Panc1 (cell line): ENCODE measurements at regions not wholly inside any gene's neighbourhood (a gene's known extent, or its start where the extent isn't known, plus 50 kb on each side); places are given as distances from the start of the nearest gene placed in this dataset.

Experiments
- ATAC-seq: fragments of 200-7000 bp; cut with Tn5 transposase; 2 replicates; pipeline ENCODE4 v1.9.1; 2020; ENCODE audit warnings: mild to moderate bottlenecking, moderate library complexity
- BruUV-seq: library from RNA; stranded (reverse); fragments of 400-500 nt; replicated peaks from 2 replicates; lab custom pipeline; 2021; lab: Mats Ljungman, UMichigan
- CTCF ChIA-PET: fragments of 300-600 bp; sonication (Branson Sonifier 250); formaldehyde crosslinking; loops from one replicate; lab custom pipeline; 2022; ENCODE audit warnings: antibody characterized with exemption; lab: Charles Lee
- POLR2A ChIA-PET: fragments of 300-600 bp; sonication (Branson Sonifier 250); formaldehyde crosslinking; loops from one replicate; lab custom pipeline; 2022; ENCODE audit warnings: antibody characterized with exemption; lab: Charles Lee
- DNase-seq: peaks from one replicate; pipeline ENCODE4 v3.0.0-alpha.2; 2010; ENCODE audit warnings: low read depth, low spot score
- H3K27ac ChIP-seq: 2 replicates; pipeline ENCODE4 v1.5.1; 2011; ENCODE audit warnings: mild to moderate bottlenecking, low read length, inconsistent platforms
- H3K27me3 ChIP-seq: fragments of 200-500 bp; sonication (Bioruptor generic); 2 replicates; pipeline ENCODE4 v1.6.0; 2014; ENCODE audit warnings: low read length, inconsistent platforms; ENCODE audit not compliant: control insufficient read depth, insufficient read depth
- H3K36me3 ChIP-seq: fragments of 200-500 bp; sonication (Bioruptor generic); 2 replicates; pipeline ENCODE4 v1.5.1; 2014; ENCODE audit warnings: inconsistent platforms, mild to moderate bottlenecking, low read length, moderate library complexity; ENCODE audit not compliant: control insufficient read depth, insufficient read depth
- H3K4me1 ChIP-seq: 2 replicates; pipeline ENCODE4 v1.5.1; 2011; ENCODE audit warnings: inconsistent platforms, mild to moderate bottlenecking, low read length, moderate library complexity; ENCODE audit not compliant: control insufficient read depth, insufficient read depth
- H3K4me3 ChIP-seq, 2 experiments: 2 replicates each; pipeline ENCODE4 v1.5.1; 2011 to 2012; ENCODE audit warnings: low read depth in 2 of 2, low read length in 2 of 2, mild to moderate bottlenecking in 2 of 2, inconsistent platforms in 1 of 2, moderate library complexity in 1 of 2
- H3K9me3 ChIP-seq: fragments of 200-500 bp; sonication (Bioruptor generic); 2 replicates; pipeline ENCODE4 v1.5.1; 2014; ENCODE audit warnings: low read depth, mild to moderate bottlenecking, inconsistent platforms, low read length, moderate library complexity; ENCODE audit not compliant: control insufficient read depth, insufficient read depth
- POLR2AphosphoS5 ChIP-seq: IDR thresholded peaks from 2 replicates; pipeline ENCODE4 v1.6.1; 2012; ENCODE audit warnings: mild to moderate bottlenecking, low read depth, low read length, moderate library complexity
- SIN3A ChIP-seq: IDR thresholded peaks from 2 replicates; pipeline ENCODE4 v1.6.1; 2012; ENCODE audit warnings: low read depth, mild to moderate bottlenecking, low read length, moderate library complexity, borderline replicate concordance; ENCODE audit not compliant: insufficient read depth
- TCF7L2 ChIP-seq: IDR thresholded peaks from 2 replicates; pipeline ENCODE4 v1.6.1; 2011; ENCODE audit warnings: mild to moderate bottlenecking, low read depth, low read length, inconsistent platforms
- in situ Hi-C: cut with HindIII; loops from 2 replicates; pipeline ENCODE4 v1.10.0; 2016; ENCODE audit warnings: low sequenced_read_pairs, low pct_unique_long_range_greater_than_20kb
- intact Hi-C: fragments of 100-400 bp; cut with micrococcal nuclease; formaldehyde crosslinking; loops from one replicate; pipeline ENCODE4 v1.10.0; 2022; ENCODE audit not compliant: unreplicated experiment
- TF ChIP-seq, protein P1 (sequence below), 2 experiments: IDR thresholded peaks; 2 replicates each; pipeline ENCODE4 v1.6.1; 2011 to 2012; ENCODE audit warnings: low read depth in 2 of 2, control low read depth in 1 of 2, low read length in 1 of 2, mild to moderate bottlenecking in 1 of 2, moderate library complexity in 1 of 2; ENCODE audit not compliant: insufficient read depth in 1 of 2
- TF ChIP-seq, protein P2 (sequence below): fragments of 450-650 bp; IDR thresholded peaks from 2 replicates; pipeline ENCODE4 v1.5.1; 2017; ENCODE audit warnings: mild to moderate bottlenecking

DNA sequence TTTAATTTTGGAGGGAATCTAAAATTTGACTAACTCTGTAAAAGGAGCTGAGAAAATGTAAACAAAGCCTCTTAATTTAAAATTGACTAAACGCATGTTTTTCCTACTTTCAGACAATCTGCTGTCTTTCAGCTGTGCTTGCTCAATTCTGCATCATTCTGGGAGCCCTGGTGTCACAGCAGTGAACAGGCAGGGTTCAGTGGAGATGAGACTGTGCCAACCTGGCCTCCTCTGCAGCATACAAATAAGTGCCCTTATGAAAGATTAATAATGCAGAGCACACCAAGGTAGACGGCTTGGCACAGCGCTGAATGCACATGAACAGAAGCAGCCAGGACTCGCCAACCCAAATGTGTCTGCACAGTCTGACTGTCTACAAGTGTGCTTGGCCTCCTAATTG lies 222.0 kb upstream of the CHAC2 start:
- ChIA-PET POLR2A (no interaction called here), CTCF (no interaction called here)
- DNase-seq (no peak), ATAC-seq (no peak)
- H3K36me3 ChIP-seq, result no peaks in the 10 kb centered on the region
- H3K4me3 ChIP-seq, result no peak overlapping the region
- no peak for TF ChIP-seq POLR2AphosphoS5
- no peaks in the 10 kb centered on the region for H3K9me3 ChIP-seq
- in situ Hi-C loops (no loop called here), intact Hi-C loops (no loop called here)
- H3K4me1 ChIP-seq, result no peaks in the 10 kb centered on the region
- BruUV-seq, result no TSS peak
- no peak overlapping the region for H3K27ac ChIP-seq
- H3K27me3 ChIP-seq, result no peaks in the 10 kb centered on the region

DNA sequence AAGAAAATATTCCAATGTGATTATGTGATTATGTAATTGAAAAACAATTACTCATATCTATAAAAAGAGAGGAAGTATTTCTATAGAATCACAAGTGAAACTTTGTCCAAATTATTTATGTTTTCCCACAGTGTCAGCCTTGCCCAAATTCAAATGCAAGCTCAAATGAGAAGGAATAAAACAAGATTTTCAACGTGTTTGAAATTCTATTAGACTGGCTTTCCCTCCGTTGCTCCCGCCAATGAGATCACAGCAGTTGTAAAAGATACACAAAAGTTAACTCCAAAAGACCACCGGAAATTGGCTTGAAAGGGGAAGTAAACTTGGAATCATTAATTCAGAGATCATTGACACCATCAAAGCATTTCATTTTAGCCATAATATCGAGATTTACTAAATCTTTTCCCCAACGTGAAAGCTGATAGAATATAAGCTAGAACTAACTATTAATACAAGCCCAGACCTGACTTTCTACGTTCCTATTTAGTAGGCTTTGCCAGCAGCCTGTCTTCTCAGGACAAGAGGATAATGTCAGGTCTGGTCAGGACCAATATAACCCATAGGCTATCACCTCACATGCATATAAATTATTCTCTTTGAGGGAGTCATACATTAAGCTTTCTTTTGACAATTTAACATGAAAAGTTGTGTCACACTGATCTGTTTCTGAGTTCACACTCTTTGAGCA lies 222.6 kb upstream of the CHAC2 start:
- CTCF ChIA-PET, result no interaction called here
- H3K36me3 ChIP-seq, result no peaks in the 10 kb centered on the region
- POLR2A ChIA-PET, result no interaction called here
- DNase-seq, result no peak
- no peak for TF ChIP-seq SIN3A
- TF ChIP-seq, protein P1, sequence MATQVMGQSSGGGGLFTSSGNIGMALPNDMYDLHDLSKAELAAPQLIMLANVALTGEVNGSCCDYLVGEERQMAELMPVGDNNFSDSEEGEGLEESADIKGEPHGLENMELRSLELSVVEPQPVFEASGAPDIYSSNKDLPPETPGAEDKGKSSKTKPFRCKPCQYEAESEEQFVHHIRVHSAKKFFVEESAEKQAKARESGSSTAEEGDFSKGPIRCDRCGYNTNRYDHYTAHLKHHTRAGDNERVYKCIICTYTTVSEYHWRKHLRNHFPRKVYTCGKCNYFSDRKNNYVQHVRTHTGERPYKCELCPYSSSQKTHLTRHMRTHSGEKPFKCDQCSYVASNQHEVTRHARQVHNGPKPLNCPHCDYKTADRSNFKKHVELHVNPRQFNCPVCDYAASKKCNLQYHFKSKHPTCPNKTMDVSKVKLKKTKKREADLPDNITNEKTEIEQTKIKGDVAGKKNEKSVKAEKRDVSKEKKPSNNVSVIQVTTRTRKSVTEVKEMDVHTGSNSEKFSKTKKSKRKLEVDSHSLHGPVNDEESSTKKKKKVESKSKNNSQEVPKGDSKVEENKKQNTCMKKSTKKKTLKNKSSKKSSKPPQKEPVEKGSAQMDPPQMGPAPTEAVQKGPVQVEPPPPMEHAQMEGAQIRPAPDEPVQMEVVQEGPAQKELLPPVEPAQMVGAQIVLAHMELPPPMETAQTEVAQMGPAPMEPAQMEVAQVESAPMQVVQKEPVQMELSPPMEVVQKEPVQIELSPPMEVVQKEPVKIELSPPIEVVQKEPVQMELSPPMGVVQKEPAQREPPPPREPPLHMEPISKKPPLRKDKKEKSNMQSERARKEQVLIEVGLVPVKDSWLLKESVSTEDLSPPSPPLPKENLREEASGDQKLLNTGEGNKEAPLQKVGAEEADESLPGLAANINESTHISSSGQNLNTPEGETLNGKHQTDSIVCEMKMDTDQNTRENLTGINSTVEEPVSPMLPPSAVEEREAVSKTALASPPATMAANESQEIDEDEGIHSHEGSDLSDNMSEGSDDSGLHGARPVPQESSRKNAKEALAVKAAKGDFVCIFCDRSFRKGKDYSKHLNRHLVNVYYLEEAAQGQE (IDR thresholded peaks at IDR 0.05; ENCODE audit: insufficient read depth in 1 of 2, low read depth in 2 of 2, low read length in 1 of 2), result no peak
- TF ChIP-seq TCF7L2, result no peak
- no peak for TF ChIP-seq POLR2AphosphoS5
- TF ChIP-seq, protein P2, sequence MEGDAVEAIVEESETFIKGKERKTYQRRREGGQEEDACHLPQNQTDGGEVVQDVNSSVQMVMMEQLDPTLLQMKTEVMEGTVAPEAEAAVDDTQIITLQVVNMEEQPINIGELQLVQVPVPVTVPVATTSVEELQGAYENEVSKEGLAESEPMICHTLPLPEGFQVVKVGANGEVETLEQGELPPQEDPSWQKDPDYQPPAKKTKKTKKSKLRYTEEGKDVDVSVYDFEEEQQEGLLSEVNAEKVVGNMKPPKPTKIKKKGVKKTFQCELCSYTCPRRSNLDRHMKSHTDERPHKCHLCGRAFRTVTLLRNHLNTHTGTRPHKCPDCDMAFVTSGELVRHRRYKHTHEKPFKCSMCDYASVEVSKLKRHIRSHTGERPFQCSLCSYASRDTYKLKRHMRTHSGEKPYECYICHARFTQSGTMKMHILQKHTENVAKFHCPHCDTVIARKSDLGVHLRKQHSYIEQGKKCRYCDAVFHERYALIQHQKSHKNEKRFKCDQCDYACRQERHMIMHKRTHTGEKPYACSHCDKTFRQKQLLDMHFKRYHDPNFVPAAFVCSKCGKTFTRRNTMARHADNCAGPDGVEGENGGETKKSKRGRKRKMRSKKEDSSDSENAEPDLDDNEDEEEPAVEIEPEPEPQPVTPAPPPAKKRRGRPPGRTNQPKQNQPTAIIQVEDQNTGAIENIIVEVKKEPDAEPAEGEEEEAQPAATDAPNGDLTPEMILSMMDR, result no peak
- no peaks in the 10 kb centered on the region for H3K9me3 ChIP-seq
- no peaks in the 10 kb centered on the region for H3K4me1 ChIP-seq
- no peak overlapping the region for H3K27ac ChIP-seq
- no peak for ATAC-seq
- BruUV-seq, result no TSS peak
- intact Hi-C loops (no loop called here), in situ Hi-C loops (no loop called here)
- no peak overlapping the region for H3K4me3 ChIP-seq
- no peaks in the 10 kb centered on the region for H3K27me3 ChIP-seq

DNA sequence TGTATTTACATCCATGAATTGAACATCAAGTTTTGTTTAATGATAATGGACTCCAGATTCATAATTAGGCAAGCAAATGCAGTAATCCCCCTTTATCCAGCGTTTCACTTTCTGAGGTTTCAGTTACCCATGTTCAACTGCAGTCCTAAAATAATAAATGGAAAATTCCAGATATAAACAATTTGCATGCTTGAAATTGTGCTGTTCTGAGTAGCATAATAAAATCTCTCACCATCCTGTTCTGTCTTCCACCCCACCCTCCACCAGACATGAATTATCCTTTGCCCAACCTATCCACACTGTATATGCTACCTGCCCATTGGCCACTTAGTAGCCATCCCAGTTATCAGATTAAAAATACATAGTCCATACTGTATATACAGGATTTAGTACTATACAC lies 224.5 kb upstream of the CHAC2 start:
- Histone ChIP-seq H3K9me3 (no peaks in the 10 kb centered on the region), H3K27ac (no peak overlapping the region), H3K4me1 (no peaks in the 10 kb centered on the region), H3K4me3 (no peak overlapping the region), H3K27me3 (no peaks in the 10 kb centered on the region), H3K36me3 (no peaks in the 10 kb centered on the region)
- ChIA-PET CTCF (no interaction called here), POLR2A (no interaction called here)
- no TSS peak for BruUV-seq
- in situ Hi-C loops (no loop called here), intact Hi-C loops (no loop called here)
- ATAC-seq (no peak), DNase-seq (no peak)
- no peak for TF ChIP-seq SIN3A
